Activated T-cell treated with anti-CD3 and anti-CD28 coated beads, Interleukin-2, amount 50 U/mL, for 4 hours (primary cell): ENCODE measurements at regions not wholly inside any gene's neighbourhood (a gene's known extent, or its start where the extent isn't known, plus 50 kb on each side); places are given as distances from the start of the nearest gene placed in this dataset.

Experiments
- ATAC-seq, 2 donors: fragments of 200-7000 bp; cut with Tn5 transposase; one replicate each; pipeline ENCODE4 v1.10.0; 2021
- DNase-seq: peaks from one replicate; pipeline ENCODE4 v3.0.0-alpha.2; 2020
- H3K27me3 Mint-ChIP-seq: one replicate; pipeline ENCODE4 v1.8.0; 2021; ENCODE audit warnings: low read depth, mixed read lengths
- H3K36me3 Mint-ChIP-seq: one replicate; pipeline ENCODE4 v1.8.0; 2022; ENCODE audit warnings: mixed read lengths; ENCODE audit not compliant: insufficient read depth
- H3K4me1 Mint-ChIP-seq: one replicate; pipeline ENCODE4 v1.8.0; 2021; ENCODE audit warnings: low read depth, mixed read lengths
- H3K4me3 Mint-ChIP-seq: one replicate; pipeline ENCODE4 v1.8.0; 2021; ENCODE audit warnings: mild to moderate bottlenecking, moderate library complexity, mixed read lengths
- H3K9me3 Mint-ChIP-seq: one replicate; pipeline ENCODE4 v1.8.0; 2021; ENCODE audit warnings: mixed read lengths

DNA sequence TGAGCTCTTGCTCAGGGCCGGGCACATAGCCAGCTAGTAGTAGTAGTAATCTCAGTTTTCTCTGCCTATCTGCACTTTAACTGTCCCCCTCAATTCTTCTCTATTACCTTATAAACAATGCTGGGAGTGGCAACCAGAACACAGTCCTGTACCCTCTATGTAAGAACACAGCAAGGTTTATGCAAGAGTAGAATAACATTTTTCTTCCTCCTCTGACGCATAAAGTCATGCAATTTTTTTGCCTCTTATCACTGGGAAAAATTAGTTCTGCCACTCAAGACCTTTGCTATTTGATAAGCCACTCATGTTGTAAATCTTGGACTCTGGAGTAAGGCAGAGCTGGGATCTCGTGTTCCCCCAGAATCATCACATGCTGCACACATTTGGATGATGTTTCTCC, 200.7 kb upstream of the SOX11 start:
- Mint-ChIP-seq H3K27me3 (no peaks in the 10 kb centered on the region), H3K4me1 (no peaks in the 10 kb centered on the region), H3K9me3 (peaks cover 4% of the 10 kb centered on the region), H3K4me3 (no peak overlapping the region), H3K36me3 (no peaks in the 10 kb centered on the region)
- no peak for ATAC-seq
- no peak for DNase-seq

DNA sequence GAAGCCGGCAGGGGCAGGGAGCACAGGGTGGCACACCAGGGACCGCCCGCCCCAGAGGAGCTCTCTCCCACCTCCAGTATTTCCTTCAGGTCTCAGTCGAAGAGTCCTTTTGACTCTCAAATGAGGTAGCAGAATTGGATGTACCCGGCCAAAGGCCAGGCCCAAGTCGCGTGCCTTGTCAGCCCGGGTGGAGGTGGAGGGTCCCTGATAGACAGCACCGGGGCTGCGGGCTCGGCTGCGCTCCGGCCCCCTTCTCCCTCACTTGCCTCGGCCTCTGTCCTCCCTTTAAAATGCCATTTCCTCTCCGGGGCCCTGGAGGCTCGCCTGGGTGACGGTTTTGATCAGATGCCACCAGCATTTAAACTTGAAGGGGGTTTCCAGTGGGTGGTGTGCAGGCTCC, 198.9 kb upstream of the SOX11 start:
- peaks cover 4% of the 10 kb centered on the region for H3K9me3 Mint-ChIP-seq
- ATAC-seq (no peak), DNase-seq (no peak)
- no peak overlapping the region for H3K4me3 Mint-ChIP-seq
- no peaks in the 10 kb centered on the region for H3K27me3 Mint-ChIP-seq
- no peaks in the 10 kb centered on the region for H3K36me3 Mint-ChIP-seq
- no peaks in the 10 kb centered on the region for H3K4me1 Mint-ChIP-seq

DNA sequence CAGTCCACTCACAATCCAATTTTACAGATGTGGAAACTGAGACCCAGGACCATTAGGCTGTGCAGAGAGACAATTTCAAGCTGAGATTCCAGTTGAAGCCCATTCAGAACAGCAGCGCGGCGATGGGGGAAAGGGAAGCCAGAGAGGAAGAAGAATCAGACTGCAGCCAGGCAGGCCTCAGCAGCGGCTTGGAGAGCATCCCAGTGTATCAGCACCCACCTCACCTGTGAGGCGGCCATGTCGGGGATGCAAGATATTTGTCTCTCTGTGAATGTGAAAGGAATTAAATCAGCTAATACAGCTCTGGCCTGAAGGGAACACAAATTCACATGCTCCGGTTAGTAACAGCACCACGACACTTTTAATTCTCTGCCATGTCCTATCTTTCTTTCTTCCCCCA, 198.0 kb upstream of the SOX11 start:
- H3K27me3 Mint-ChIP-seq, result no peaks in the 10 kb centered on the region
- ATAC-seq (no peak), DNase-seq (no peak)
- no peaks in the 10 kb centered on the region for H3K4me1 Mint-ChIP-seq
- no peaks in the 10 kb centered on the region for H3K36me3 Mint-ChIP-seq
- no peak overlapping the region for H3K4me3 Mint-ChIP-seq
- peaks cover 4% of the 10 kb centered on the region for H3K9me3 Mint-ChIP-seq

- H3K27me3 Mint-ChIP-seq, result no peaks in the 10 kb centered on the region
- H3K36me3 Mint-ChIP-seq, result no peaks in the 10 kb centered on the region
- DNase-seq (no peak), ATAC-seq (no peak)
- no peak overlapping the region for H3K4me3 Mint-ChIP-seq
- H3K9me3 Mint-ChIP-seq, result peaks cover 4% of the 10 kb centered on the region
- H3K4me1 Mint-ChIP-seq, result no peaks in the 10 kb centered on the region
Observed at GRCh38 chr2:5495586-5495985, 196.6 kb upstream of the SOX11 start.

- Mint-ChIP-seq H3K36me3 (no peaks in the 10 kb centered on the region), H3K9me3 (peaks cover 4% of the 10 kb centered on the region), H3K4me3 (no peak overlapping the region), H3K4me1 (no peaks in the 10 kb centered on the region), H3K27me3 (no peaks in the 10 kb centered on the region)
- DNase-seq (no peak), ATAC-seq (no peak)
Observed at GRCh38 chr2:5497874-5498273, 194.3 kb upstream of the SOX11 start.

GRCh38 chr2:5501807-5502206, 190.4 kb upstream of the SOX11 start:
- H3K9me3 Mint-ChIP-seq, result no peaks in the 10 kb centered on the region
- no peaks in the 10 kb centered on the region for H3K27me3 Mint-ChIP-seq
- DNase-seq, result no peak
- H3K4me1 Mint-ChIP-seq, result no peaks in the 10 kb centered on the region
- H3K4me3 Mint-ChIP-seq, result no peak overlapping the region
- ATAC-seq, result no peak
- H3K36me3 Mint-ChIP-seq, result no peaks in the 10 kb centered on the region

DNA sequence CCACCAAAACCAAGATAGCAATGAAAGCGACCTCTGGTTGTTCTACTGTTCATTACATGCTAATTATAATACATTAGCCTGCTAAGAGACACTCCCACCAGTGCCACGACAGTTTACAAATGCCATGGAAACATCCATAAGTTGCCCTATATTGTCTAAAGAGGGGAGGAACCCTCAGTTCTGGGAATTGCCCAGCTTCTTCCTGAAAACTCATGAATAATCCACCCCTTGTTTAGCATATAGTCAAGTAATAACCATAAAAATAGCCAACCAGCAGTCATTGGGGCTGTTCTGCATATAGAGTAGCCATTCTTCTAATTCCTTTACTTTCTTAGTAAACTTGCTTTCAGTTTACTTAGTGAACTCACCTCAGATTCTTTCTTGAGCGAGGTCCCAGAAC, 189.8 kb upstream of the SOX11 start:
- no peaks in the 10 kb centered on the region for H3K9me3 Mint-ChIP-seq
- ATAC-seq (no peak), DNase-seq (no peak)
- H3K4me3 Mint-ChIP-seq, result no peak overlapping the region
- no peaks in the 10 kb centered on the region for H3K4me1 Mint-ChIP-seq
- H3K27me3 Mint-ChIP-seq, result no peaks in the 10 kb centered on the region
- H3K36me3 Mint-ChIP-seq, result no peaks in the 10 kb centered on the region

GRCh38 chr2:5504756-5505155, 187.4 kb upstream of the SOX11 start:
- no peaks in the 10 kb centered on the region for H3K27me3 Mint-ChIP-seq
- ATAC-seq (no peak), DNase-seq (no peak)
- H3K4me3 Mint-ChIP-seq, result no peak overlapping the region
- H3K36me3 Mint-ChIP-seq, result no peaks in the 10 kb centered on the region
- no peaks in the 10 kb centered on the region for H3K9me3 Mint-ChIP-seq
- no peaks in the 10 kb centered on the region for H3K4me1 Mint-ChIP-seq

DNA sequence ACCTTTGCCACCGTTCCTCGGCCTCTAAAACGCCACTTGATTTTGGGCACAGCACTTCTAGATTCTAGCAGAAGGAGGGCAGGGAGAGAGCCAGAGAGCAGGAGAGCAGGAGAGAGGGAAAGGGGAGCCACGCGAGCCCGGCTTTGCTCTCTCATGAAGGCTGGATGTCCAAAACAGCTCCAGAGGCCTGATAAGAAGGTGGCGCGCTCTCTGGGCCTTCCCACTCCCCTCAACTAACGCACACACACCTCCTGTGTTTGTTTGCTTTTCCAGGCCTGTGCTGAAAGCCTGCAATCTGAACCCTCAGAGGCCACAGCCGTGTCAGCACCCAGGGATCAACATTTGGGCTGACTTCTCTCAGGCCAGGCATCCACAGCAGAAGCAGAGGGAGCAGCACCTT, 184.8 kb upstream of the SOX11 start:
- Mint-ChIP-seq H3K9me3 (no peaks in the 10 kb centered on the region), H3K36me3 (no peaks in the 10 kb centered on the region), H3K4me1 (no peaks in the 10 kb centered on the region), H3K4me3 (no peak overlapping the region), H3K27me3 (no peaks in the 10 kb centered on the region)
- DNase-seq, result no peak
- no peak for ATAC-seq

DNA sequence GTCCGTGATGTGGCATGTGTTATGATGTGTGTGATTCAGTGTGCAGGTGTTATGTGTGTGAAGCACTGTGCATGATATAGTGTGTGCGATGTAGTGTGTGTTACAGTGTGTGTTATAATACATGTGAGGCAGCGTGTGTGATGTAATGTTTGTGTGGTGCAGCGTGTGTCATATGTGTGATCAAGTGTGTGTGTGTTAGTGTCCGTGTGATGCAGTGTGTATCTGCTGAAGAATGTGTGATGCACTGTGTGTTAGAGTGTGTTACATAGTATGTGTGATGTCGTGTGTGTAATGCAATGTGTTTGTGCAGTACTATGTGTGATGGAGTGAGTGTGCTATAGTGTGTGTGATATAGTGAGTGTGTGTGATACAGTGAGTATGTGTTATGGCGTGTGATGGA, 182.8 kb upstream of the SOX11 start:
- no peak for ATAC-seq
- Mint-ChIP-seq H3K9me3 (no peaks in the 10 kb centered on the region), H3K4me3 (no peak overlapping the region), H3K27me3 (no peaks in the 10 kb centered on the region), H3K36me3 (no peaks in the 10 kb centered on the region), H3K4me1 (no peaks in the 10 kb centered on the region)
- DNase-seq, result no peak

GRCh38 chr2:5510082-5510481, 182.1 kb upstream of the SOX11 start:
- H3K27me3 Mint-ChIP-seq, result no peaks in the 10 kb centered on the region
- no peak overlapping the region for H3K4me3 Mint-ChIP-seq
- H3K4me1 Mint-ChIP-seq, result no peaks in the 10 kb centered on the region
- H3K36me3 Mint-ChIP-seq, result no peaks in the 10 kb centered on the region
- DNase-seq, result no peak
- H3K9me3 Mint-ChIP-seq, result no peaks in the 10 kb centered on the region
- ATAC-seq, result no peak

DNA sequence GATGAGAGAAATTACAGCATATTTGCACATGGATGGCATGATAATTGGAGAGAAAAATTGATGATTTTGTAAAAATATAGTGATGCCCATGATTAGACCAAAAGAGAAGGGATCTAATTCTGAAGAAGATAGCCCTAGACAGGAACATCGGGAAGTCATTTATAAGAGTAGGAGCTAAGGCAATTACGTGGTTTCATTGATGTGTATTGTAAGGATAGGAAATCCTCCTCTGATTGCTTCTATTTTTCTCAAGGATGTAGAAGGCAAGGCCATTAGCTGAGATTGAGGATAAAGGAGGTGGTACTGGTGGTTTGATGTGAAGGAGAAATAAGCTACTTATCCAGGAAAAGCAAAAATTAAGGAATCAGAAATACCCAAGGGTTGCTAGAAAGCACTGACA, 176.5 kb upstream of the SOX11 start:
- ATAC-seq (no peak), DNase-seq (no peak)
- Mint-ChIP-seq H3K4me1 (no peaks in the 10 kb centered on the region), H3K27me3 (no peaks in the 10 kb centered on the region), H3K4me3 (no peak overlapping the region), H3K9me3 (no peaks in the 10 kb centered on the region), H3K36me3 (no peaks in the 10 kb centered on the region)

DNA sequence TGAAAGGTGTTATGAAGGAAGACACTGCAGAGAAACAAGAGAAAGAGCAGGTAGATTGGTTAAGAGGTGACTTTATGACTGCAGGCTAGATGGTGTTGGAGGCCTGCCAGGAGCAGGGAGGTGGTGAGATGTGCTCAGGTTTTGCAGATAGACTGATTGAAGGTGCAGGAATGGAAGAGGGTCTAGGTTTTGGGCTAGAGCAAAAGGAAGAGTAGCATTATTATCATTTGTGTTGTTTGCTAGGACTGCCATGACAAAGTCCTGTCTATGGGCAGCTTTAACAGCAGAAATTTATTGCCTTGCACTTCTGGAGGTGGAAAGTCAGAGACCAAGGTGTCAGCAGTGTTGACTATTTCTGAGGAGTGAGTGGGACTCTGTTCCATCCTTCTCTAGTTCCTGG, 172.9 kb upstream of the SOX11 start:
- DNase-seq, result no peak
- Mint-ChIP-seq H3K36me3 (no peaks in the 10 kb centered on the region), H3K4me1 (no peaks in the 10 kb centered on the region), H3K9me3 (no peaks in the 10 kb centered on the region), H3K27me3 (no peaks in the 10 kb centered on the region), H3K4me3 (no peak overlapping the region)
- ATAC-seq, result no peak

DNA sequence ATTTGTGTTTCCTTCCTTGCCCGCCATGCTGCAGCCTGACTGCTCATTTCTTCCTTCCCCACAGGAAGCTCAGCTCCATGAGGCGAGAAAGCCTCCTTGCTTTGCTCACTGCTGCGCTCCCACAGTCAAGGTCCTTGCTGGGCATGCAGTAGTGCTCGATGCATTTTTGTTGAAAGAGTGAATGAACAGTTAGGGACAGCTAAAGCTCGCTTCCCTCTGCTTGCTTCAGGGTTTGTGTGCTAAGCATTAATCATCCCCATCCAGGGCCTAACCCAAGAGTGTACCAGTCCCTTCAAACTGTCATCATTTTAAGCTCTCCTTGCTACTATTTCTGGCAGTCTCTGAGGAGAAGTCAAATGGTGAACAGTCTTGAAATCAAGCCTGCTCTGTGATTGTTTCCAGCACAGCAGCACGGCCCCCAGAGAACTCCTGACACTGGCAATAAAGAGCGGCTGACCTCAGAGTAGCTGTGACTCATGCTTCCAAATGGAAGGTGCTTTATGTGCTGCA, 171.7 kb upstream of the SOX11 start:
- DNase-seq, result no peak
- no peak for ATAC-seq
- no peaks in the 10 kb centered on the region for H3K9me3 Mint-ChIP-seq
- no peaks in the 10 kb centered on the region for H3K4me1 Mint-ChIP-seq
- no peak overlapping the region for H3K4me3 Mint-ChIP-seq
- no peaks in the 10 kb centered on the region for H3K27me3 Mint-ChIP-seq
- no peaks in the 10 kb centered on the region for H3K36me3 Mint-ChIP-seq

DNA sequence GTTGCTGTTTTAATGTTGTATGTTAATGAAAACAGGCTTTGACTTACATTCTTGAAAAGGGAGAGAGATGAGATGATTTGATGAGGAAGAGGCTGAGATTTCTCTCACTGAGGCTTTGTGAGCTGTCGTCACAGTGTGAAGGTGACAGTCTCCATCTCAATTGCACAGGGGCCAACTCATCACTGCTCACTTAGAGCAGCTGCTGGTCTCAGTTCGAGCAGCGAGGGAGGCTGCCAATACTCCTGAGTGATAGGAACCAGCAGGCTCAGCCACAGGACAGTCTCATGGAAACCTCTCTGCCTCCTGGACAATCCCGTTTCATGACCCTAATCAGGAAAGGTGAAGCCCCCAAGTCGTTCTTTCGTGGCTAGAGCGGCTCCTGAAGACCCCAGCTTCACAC, 170.7 kb upstream of the SOX11 start:
- H3K4me1 Mint-ChIP-seq, result no peaks in the 10 kb centered on the region
- no peaks in the 10 kb centered on the region for H3K9me3 Mint-ChIP-seq
- no peak for ATAC-seq
- no peaks in the 10 kb centered on the region for H3K27me3 Mint-ChIP-seq
- no peaks in the 10 kb centered on the region for H3K36me3 Mint-ChIP-seq
- no peak for DNase-seq
- H3K4me3 Mint-ChIP-seq, result no peak overlapping the region

- Mint-ChIP-seq H3K4me3 (no peak overlapping the region), H3K36me3 (no peaks in the 10 kb centered on the region), H3K4me1 (no peaks in the 10 kb centered on the region), H3K27me3 (no peaks in the 10 kb centered on the region), H3K9me3 (no peaks in the 10 kb centered on the region)
- ATAC-seq, result no peak
- no peak for DNase-seq
Observed at GRCh38 chr2:5524551-5524950, 167.6 kb upstream of the SOX11 start.
